Stomach (tissue), 4 donors: ENCODE measurements at regions not wholly inside any gene's neighbourhood (a gene's known extent, or its start where the extent isn't known, plus 50 kb on each side); places are given as distances from the start of the nearest gene placed in this dataset.

Experiments used
- CTCF ChIP-seq, 7 experiments: fragments of 450-650 bp in 4 of 7; fragments of 200-600 bp in 3 of 7; sonication (generic) in 3 of 7; IDR thresholded peaks; one replicate each; pipeline ENCODE4 v1.5.1; 2016 to 2019; ENCODE audit warnings: antibody characterized with exemption in 7 of 7, control low read depth in 2 of 7, mild to moderate bottlenecking in 1 of 7
- EP300 ChIP-seq: sonication (generic); formaldehyde crosslinking; IDR thresholded peaks from one replicate; pipeline ENCODE4 v1.6.1; 2017; ENCODE audit warnings: antibody characterized with exemption
- POLR2A ChIP-seq, 4 donors: fragments of 450-650 bp; IDR thresholded peaks; one replicate each; pipeline ENCODE4 v1.6.1; 2016; ENCODE audit warnings: antibody characterized with exemption in 4 of 4, control low read depth in 2 of 4, mild to moderate bottlenecking in 1 of 4, moderate library complexity in 1 of 4

GRCh38 chr5:3060283-3060682 is 308.8 kb upstream of the IRX2 start:
- TF ChIP-seq CTCF (IDR thresholded peaks at IDR 0.05): no peak
- no peak for TF ChIP-seq EP300
- TF ChIP-seq POLR2A (IDR thresholded peaks at IDR 0.05): no peak
